Endodermal cell (in vitro differentiated cells): ENCODE measurements at regions not wholly inside any gene's neighbourhood (a gene's known extent, or its start where the extent isn't known, plus 50 kb on each side); places are given as distances from the start of the nearest gene placed in this dataset.

ENCODE experiments used
- DNase-seq: peaks from one replicate; pipeline ENCODE4 v3.0.0-alpha.2; 2017
- H3K27ac ChIP-seq: 2 replicates; pipeline ENCODE4 v1.5.1; 2013; ENCODE audit warnings: mild to moderate bottlenecking, low read depth, low read length, moderate library complexity
- H3K27me3 ChIP-seq: 2 replicates; pipeline ENCODE4 v1.6.1; 2013; ENCODE audit warnings: mild to moderate bottlenecking, low read length, moderate library complexity; ENCODE audit not compliant: insufficient read depth, control insufficient read depth, poor library complexity, severe bottlenecking
- H3K36me3 ChIP-seq: 2 replicates; pipeline ENCODE4 v1.7.0; 2013; ENCODE audit warnings: mild to moderate bottlenecking, low read length, moderate library complexity; ENCODE audit not compliant: control insufficient read depth, insufficient read depth
- H3K4me1 ChIP-seq: one replicate; pipeline ENCODE4 v1.7.0; 2013; ENCODE audit warnings: low read length; ENCODE audit not compliant: control insufficient read depth, insufficient read depth
- H3K4me3 ChIP-seq: 2 replicates; pipeline ENCODE4 v1.5.1; 2013; ENCODE audit warnings: mild to moderate bottlenecking, low read length, moderate library complexity
- H3K9ac ChIP-seq: 2 replicates; pipeline ENCODE4 v1.6.1; 2013; ENCODE audit warnings: mild to moderate bottlenecking, low read length, moderate library complexity; ENCODE audit not compliant: poor library complexity, severe bottlenecking; ENCODE audit errors: extremely low read depth
- H3K9me3 ChIP-seq: 2 replicates; pipeline ENCODE4 v1.6.1; 2013; ENCODE audit warnings: mild to moderate bottlenecking, low read length, moderate library complexity; ENCODE audit not compliant: control insufficient read depth
- H3K27ac Mint-ChIP-seq: 2 replicates; pipeline ENCODE4 v1.8.0; 2020; ENCODE audit warnings: mixed read lengths
- H3K27me3 Mint-ChIP-seq: 2 replicates; pipeline ENCODE4 v1.8.0; 2021; ENCODE audit warnings: mild to moderate bottlenecking, mixed read lengths; ENCODE audit not compliant: insufficient read depth
- H3K36me3 Mint-ChIP-seq: 2 replicates; pipeline ENCODE4 v1.8.0; 2020; ENCODE audit warnings: low read depth, mixed read lengths
- H3K4me1 Mint-ChIP-seq: 2 replicates; pipeline ENCODE4 v1.8.0; 2020; ENCODE audit warnings: mixed read lengths
- H3K4me3 Mint-ChIP-seq: 2 replicates; pipeline ENCODE4 v1.8.0; 2020; ENCODE audit warnings: mild to moderate bottlenecking, moderate library complexity, mixed read lengths
- H3K9me3 Mint-ChIP-seq: 2 replicates; pipeline ENCODE4 v1.8.0; 2020; ENCODE audit warnings: mild to moderate bottlenecking, mixed read lengths
- CTCF ChIP-seq: fragments of 200-600 bp; sonication (generic); conservative IDR thresholded peaks from 2 replicates; pipeline ENCODE4 v1.5.0; 2021; ENCODE audit warnings: antibody characterized with exemption, mild to moderate bottlenecking
- WGBS, 2 experiments: methylation state at CpG; one replicate each; pipeline versions ENCODE4 v1.1.5 to v1.1.7; 2013; ENCODE audit warnings: missing lambda C conversion rate in 2 of 2, mixed read lengths in 1 of 2; ENCODE audit not compliant: insufficient coverage in 1 of 2, insufficient read length in 1 of 2; 5-methylcytosine and 5-hydroxymethylcytosine counted together

DNA sequence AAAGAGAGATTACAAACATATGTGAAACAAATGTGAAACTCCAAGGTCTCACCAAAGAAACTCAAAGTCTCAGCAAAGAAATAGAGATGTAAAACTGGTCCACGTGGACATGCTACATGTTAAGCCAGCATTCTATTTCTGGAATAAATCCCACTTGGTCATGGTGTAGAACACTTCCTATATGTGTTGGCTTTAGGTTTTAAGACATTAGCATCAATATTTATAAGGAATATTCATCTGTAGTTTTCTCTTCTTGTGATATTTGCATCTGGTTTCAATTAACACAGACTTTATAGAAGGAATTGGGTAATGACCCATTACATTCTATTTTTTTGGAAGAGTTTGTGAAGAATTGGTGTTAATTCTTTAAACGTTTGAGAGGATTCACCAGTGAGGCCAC, 133.1 kb downstream of the COPS8 start:
- H3K9ac ChIP-seq: no peak overlapping the region
- 86 to 100% methylated on average over 1 to 2 of the region's 2 CpGs for WGBS, 2 experiments

GRCh38 chr2:237219826-237220225, 134.1 kb downstream of the COPS8 start:
- no peak overlapping the region for H3K27ac Mint-ChIP-seq

More for the DNA sequence above, 133.1 kb downstream of the COPS8 start:
- no peaks in the 10 kb centered on the region for H3K36me3 Mint-ChIP-seq
- no peaks in the 10 kb centered on the region for H3K27me3 Mint-ChIP-seq
- H3K4me1 Mint-ChIP-seq: peaks cover 13% of the 10 kb centered on the region
- peak overlapping the region; percentile 62 for H3K27ac Mint-ChIP-seq
- H3K27me3 ChIP-seq: no peaks in the 10 kb centered on the region
- no peaks in the 10 kb centered on the region for H3K9me3 ChIP-seq
- H3K9me3 Mint-ChIP-seq: peaks cover 3% of the 10 kb centered on the region
- H3K36me3 ChIP-seq: no peaks in the 10 kb centered on the region
- H3K4me3 ChIP-seq: no peak overlapping the region
- no peaks in the 10 kb centered on the region for H3K4me1 ChIP-seq
- peak overlapping the region; percentile 8 for H3K4me3 Mint-ChIP-seq
- DNase-seq: no peak
- TF ChIP-seq CTCF: no peak
- no peak overlapping the region for H3K27ac ChIP-seq

DNA sequence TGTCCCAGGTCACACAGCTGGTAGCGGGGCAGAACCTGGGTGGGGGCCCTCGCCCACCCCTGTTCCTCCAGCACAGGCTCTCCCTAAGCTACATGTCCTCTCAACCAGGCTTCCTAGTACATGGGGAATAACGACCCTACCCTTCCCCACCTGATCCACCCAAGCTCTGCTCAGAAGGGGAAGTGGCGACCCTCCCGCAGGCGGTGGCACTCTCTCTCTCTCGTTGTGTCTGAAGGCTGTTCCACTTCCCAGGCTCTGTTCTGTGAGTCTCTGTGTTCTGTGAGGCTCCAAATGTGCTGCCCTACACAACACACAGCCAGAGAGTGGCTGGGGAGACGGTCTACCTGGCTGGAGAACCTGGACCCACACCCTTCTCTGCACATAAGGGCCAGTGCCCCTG, 135.8 kb downstream of the COPS8 start:
- Mint-ChIP-seq H3K9me3 (peaks cover 3% of the 10 kb centered on the region), H3K27ac (no peak overlapping the region), H3K4me1 (peaks cover 13% of the 10 kb centered on the region), H3K27me3 (no peaks in the 10 kb centered on the region), H3K36me3 (no peaks in the 10 kb centered on the region), H3K4me3 (no peak overlapping the region)
- Histone ChIP-seq H3K4me1 (no peaks in the 10 kb centered on the region), H3K36me3 (no peaks in the 10 kb centered on the region), H3K27me3 (no peaks in the 10 kb centered on the region), H3K9me3 (no peaks in the 10 kb centered on the region), H3K9ac (no peak overlapping the region), H3K4me3 (no peak overlapping the region), H3K27ac (no peak overlapping the region)
- DNase-seq: peak; percentile 42
- no peak for TF ChIP-seq CTCF
- WGBS, 2 experiments: 89 to 100% methylated on average over 1 to 8 of the region's 8 CpGs

More at GRCh38 chr2:237219826-237220225, 134.1 kb downstream of the COPS8 start:
- H3K27ac ChIP-seq: no peak overlapping the region
- 83 to 95% methylated on average over 1 to 2 of the region's 4 CpGs for WGBS, 2 experiments
- H3K4me3 ChIP-seq: no peak overlapping the region
- no peaks in the 10 kb centered on the region for H3K27me3 Mint-ChIP-seq
- H3K9me3 Mint-ChIP-seq: peaks cover 3% of the 10 kb centered on the region
- no peaks in the 10 kb centered on the region for H3K9me3 ChIP-seq
- H3K36me3 Mint-ChIP-seq: no peaks in the 10 kb centered on the region
- H3K4me1 ChIP-seq: no peaks in the 10 kb centered on the region
- H3K36me3 ChIP-seq: no peaks in the 10 kb centered on the region
- H3K27me3 ChIP-seq: no peaks in the 10 kb centered on the region
- TF ChIP-seq CTCF: no peak
- no peak overlapping the region for H3K9ac ChIP-seq
- DNase-seq: no peak
- peaks cover 13% of the 10 kb centered on the region for H3K4me1 Mint-ChIP-seq
- no peak overlapping the region for H3K4me3 Mint-ChIP-seq
